H1 (cell line): ENCODE measurements at regions not wholly inside any gene's neighbourhood (a gene's known extent, or its start where the extent isn't known, plus 50 kb on each side); places are given as distances from the start of the nearest gene placed in this dataset.

Source experiments
- CTCF ChIA-PET: fragments of 300-600 bp; sonication (Branson Sonifier 250); formaldehyde crosslinking; loops from one replicate; lab custom pipeline; 2021; ENCODE audit not compliant: partially characterized antibody; lab: Charles Lee
- POLR2A ChIA-PET: fragments of 300-600 bp; sonication (Branson Sonifier 250); formaldehyde crosslinking; loops from one replicate; lab custom pipeline; 2021; ENCODE audit warnings: inconsistent platforms; ENCODE audit not compliant: partially characterized antibody; lab: Charles Lee
- DNase-seq, 2 experiments: peaks; one replicate each; pipeline versions ENCODE4 v3.0.0 to v3.0.0-alpha.2; 2010 to 2022; ENCODE audit warnings: low spot score in 2 of 2, low read depth in 1 of 2, mixed read lengths in 1 of 2
- FAIRE-seq: peaks from 2 replicates; lab custom pipeline; 2011; peaks lifted over from hg19 to GRCh38; lab: Jason Lieb, UNC
- H2AFZ ChIP-seq: 2 replicates; pipeline ENCODE4 v1.8.1; 2012; ENCODE audit warnings: low read length, inconsistent platforms
- H2AK5ac ChIP-seq: 2 replicates; pipeline ENCODE4 v1.6.1; 2013; ENCODE audit warnings: low read depth, low read length
- H2BK120ac ChIP-seq: replicated peaks from 2 replicates; pipeline ENCODE3; 2013; ENCODE audit warnings: low read depth, low read length, inconsistent platforms
- H2BK12ac ChIP-seq: 2 replicates; pipeline ENCODE4 v1.6.1; 2013; ENCODE audit warnings: low read depth, low read length
- H2BK15ac ChIP-seq: 2 replicates; pipeline ENCODE4 v1.6.1; 2013; ENCODE audit warnings: low read length
- H2BK20ac ChIP-seq: 2 replicates; pipeline ENCODE4 v1.6.1; 2013; ENCODE audit warnings: low read length
- H2BK5ac ChIP-seq: 2 replicates; pipeline ENCODE4 v1.6.1; 2013; ENCODE audit warnings: low read depth, low read length
- H3K14ac ChIP-seq: 2 replicates; pipeline ENCODE4 v1.6.1; 2013; ENCODE audit warnings: inconsistent platforms; ENCODE audit not compliant: insufficient read length
- H3K18ac ChIP-seq: 2 replicates; pipeline ENCODE4 v1.6.1; 2013; ENCODE audit warnings: low read length; ENCODE audit errors: extremely low read depth
- H3K23ac ChIP-seq: 2 replicates; pipeline ENCODE4 v1.6.1; 2013; ENCODE audit warnings: inconsistent platforms; ENCODE audit not compliant: insufficient read length
- H3K23me2 ChIP-seq: 2 replicates; pipeline ENCODE4 v1.6.1; 2013; ENCODE audit warnings: low read depth, low read length
- H3K27ac ChIP-seq: 2 replicates; pipeline ENCODE4 v1.6.1; 2011; ENCODE audit warnings: low read depth, low read length, inconsistent platforms
- H3K27me3 ChIP-seq, 4 experiments: replicated peaks in 1 of 4; 1 replicate in 1 of 4; 2 replicates in 3 of 4; pipeline versions ENCODE4 v1.6.1 to v1.8.1; 2011 to 2013; ENCODE audit warnings: low read length in 3 of 4, mild to moderate bottlenecking in 3 of 4, inconsistent platforms in 2 of 4, mixed read lengths in 2 of 4, moderate library complexity in 1 of 4; ENCODE audit not compliant: control insufficient read depth in 3 of 4, insufficient read depth in 3 of 4; ENCODE audit errors: extremely low read depth in 1 of 4
- H3K36me3 ChIP-seq, 4 experiments: 2 replicates each; pipeline versions ENCODE4 v1.6.1 to v1.8.1; 2011 to 2013; ENCODE audit warnings: mild to moderate bottlenecking in 4 of 4, low read length in 3 of 4, moderate library complexity in 2 of 4, control low read depth in 1 of 4, inconsistent platforms in 1 of 4; ENCODE audit not compliant: insufficient read depth in 4 of 4, control insufficient read depth in 2 of 4
- H3K4ac ChIP-seq: replicated peaks from 2 replicates; pipeline ENCODE3; 2013; ENCODE audit warnings: low read length, low read depth, mixed read lengths, inconsistent platforms; ENCODE audit not compliant: insufficient read length
- H3K4me1 ChIP-seq, 4 experiments: replicated peaks in 1 of 4; 1 replicate in 1 of 4; 2 replicates in 3 of 4; pipeline versions ENCODE4 v1.6.1 to v1.8.1; 2011 to 2013; ENCODE audit warnings: low read length in 3 of 4, inconsistent platforms in 2 of 4, mixed read lengths in 1 of 4; ENCODE audit not compliant: insufficient read depth in 4 of 4, control insufficient read depth in 3 of 4
- H3K4me2 ChIP-seq, 2 experiments: 2 replicates each; pipeline versions ENCODE4 v1.6.1 to v1.8.1; 2011 to 2013; ENCODE audit warnings: low read depth in 2 of 2, low read length in 2 of 2, control low read depth in 1 of 2, inconsistent platforms in 1 of 2, mild to moderate bottlenecking in 1 of 2; ENCODE audit not compliant: insufficient read depth in 1 of 2
- H3K4me3 ChIP-seq, 4 experiments: fragments of 200-600, 300-600 bp in 1 of 4; sonication (generic), shearing (Covaris generic), sonication (Bioruptor Twin) in 1 of 4; 2 replicates each; pipeline versions ENCODE4 v1.5.1 to v1.8.1; 2011 to 2016; ENCODE audit warnings: low read length in 4 of 4, low read depth in 3 of 4, control low read depth in 2 of 4, inconsistent platforms in 2 of 4, mild to moderate bottlenecking in 2 of 4, mixed read lengths in 1 of 4, moderate library complexity in 1 of 4; ENCODE audit not compliant: insufficient read depth in 2 of 4; ENCODE audit errors: extremely low read depth in 1 of 4
- H3K56ac ChIP-seq: replicated peaks from 2 replicates; pipeline ENCODE3; 2013; ENCODE audit warnings: low read depth, mild to moderate bottlenecking, mixed read lengths, low read length, inconsistent platforms; ENCODE audit not compliant: insufficient read length
- H3K79me1 ChIP-seq: 2 replicates; pipeline ENCODE4 v1.6.1; 2013; ENCODE audit warnings: low read depth, low read length, control low read depth
- H3K79me2 ChIP-seq, 2 experiments: 2 replicates each; pipeline versions ENCODE4 v1.6.1 to v1.8.1; 2012 to 2013; ENCODE audit warnings: low read length in 2 of 2, mild to moderate bottlenecking in 2 of 2, inconsistent platforms in 1 of 2; ENCODE audit not compliant: insufficient read depth in 2 of 2, control insufficient read depth in 1 of 2
- H3K9ac ChIP-seq, 4 experiments: replicated peaks in 1 of 4; 1 replicate in 1 of 4; 2 replicates in 3 of 4; pipeline versions ENCODE4 v1.6.1 to v1.8.1; 2011 to 2013; ENCODE audit warnings: low read depth in 3 of 4, low read length in 3 of 4, control low read depth in 2 of 4, mild to moderate bottlenecking in 2 of 4, moderate library complexity in 2 of 4, inconsistent platforms in 1 of 4; ENCODE audit errors: extremely low read depth in 1 of 4
- H3K9me3 ChIP-seq, 2 experiments: 2 replicates each; pipeline versions ENCODE4 v1.6.1 to v1.8.1; 2012 to 2013; ENCODE audit warnings: mild to moderate bottlenecking in 2 of 2, moderate library complexity in 2 of 2, control low read depth in 1 of 2, inconsistent platforms in 1 of 2, low read depth in 1 of 2, low read length in 1 of 2, mixed read lengths in 1 of 2; ENCODE audit not compliant: insufficient read depth in 2 of 2
- H4K20me1 ChIP-seq, 2 experiments: replicated peaks in 1 of 2; 2 replicates each; pipeline versions ENCODE3 to v1.8.1; 2011 to 2013; ENCODE audit warnings: inconsistent platforms in 2 of 2, low read length in 2 of 2, mild to moderate bottlenecking in 1 of 2; ENCODE audit not compliant: insufficient read depth in 2 of 2, control insufficient read depth in 1 of 2
- H4K5ac ChIP-seq: 2 replicates; pipeline ENCODE4 v1.6.1; 2013; ENCODE audit warnings: low read length, low read depth, mixed read lengths, inconsistent platforms; ENCODE audit not compliant: insufficient read length
- H4K8ac ChIP-seq: 2 replicates; pipeline ENCODE4 v1.8.0; 2013; ENCODE audit warnings: mild to moderate bottlenecking, moderate library complexity, low read length, inconsistent platforms; ENCODE audit not compliant: insufficient read depth; ENCODE audit errors: extremely low read depth
- H4K91ac ChIP-seq: replicated peaks from 2 replicates; pipeline ENCODE3; 2013; ENCODE audit warnings: low read length, mixed read lengths, inconsistent platforms; ENCODE audit not compliant: insufficient read length
- CBX5 ChIP-seq: fragments of 300-800, 300-1000 bp; sonication (generic); IDR thresholded peaks from 2 replicates; pipeline ENCODE4 v1.7.1; 2016; ENCODE audit warnings: antibody characterized with exemption, low read length, low read depth
- SIX5 ChIP-seq: IDR thresholded peaks from 2 replicates; pipeline ENCODE4 v1.6.1; 2011; ENCODE audit warnings: mild to moderate bottlenecking, low read depth, low read length
- WGBS, 2 experiments: shearing (Covaris generic) in 1 of 2; methylation state at CpG; one replicate each; pipeline versions ENCODE4 v1.1.6 to v1.1.7; 2013 to 2015; ENCODE audit warnings: low lambda C conversion rate in 2 of 2, mixed read lengths in 2 of 2, inconsistent platforms in 1 of 2, low coverage in 1 of 2, missing lambda C conversion rate in 1 of 2; ENCODE audit not compliant: insufficient replicate concordance in 2 of 2, insufficient coverage in 1 of 2, insufficient read length in 1 of 2; ENCODE audit errors: extremely low coverage in 1 of 2, missing lambda C conversion rate in 1 of 2; 5-methylcytosine and 5-hydroxymethylcytosine counted together

GRCh38 chr6:168724033-168724432 is 283.0 kb downstream of the SMOC2 start:
- Histone ChIP-seq H3K27ac (no peak overlapping the region), H3K18ac (no peak overlapping the region), H3K4me1 (no peaks in the 10 kb centered on the region), H3K23me2 (no peaks in the 10 kb centered on the region), H2AK5ac (no peak overlapping the region), H3K9me3 (peaks cover 26 to 37% of the 10 kb centered on the region in 2 experiments), H2BK120ac (no peak overlapping the region), H3K9ac (no peak overlapping the region), H2BK5ac (no peak overlapping the region), H2BK15ac (no peak overlapping the region), H3K27me3 (no peaks in the 10 kb centered on the region), H3K14ac (no peak overlapping the region), H4K91ac (no peak overlapping the region), H4K20me1 (no peaks in the 10 kb centered on the region), H4K8ac (no peak overlapping the region), H3K79me1 (no peaks in the 10 kb centered on the region), H2BK12ac (no peak overlapping the region), H3K4me3 (peak overlapping the region in 1 of 4 experiments; percentile 19; a peak in 1 of 8 replicates), H3K36me3 (no peaks in the 10 kb centered on the region), H2AFZ (no peak overlapping the region), H4K5ac (no peak overlapping the region), H3K79me2 (no peaks in the 10 kb centered on the region), H3K4ac (no peak overlapping the region), H2BK20ac (no peak overlapping the region), H3K56ac (no peak overlapping the region), H3K23ac (no peak overlapping the region), H3K4me2 (no peak overlapping the region)
- ChIA-PET CTCF (interaction anchor here (1.1 to 4.3 kb wide), 2 partner anchors 12 to 353 kb away, joined by 3 to 43 read pairs; no protein-coding TSS in a partner anchor), POLR2A (no interaction called here)
- TF ChIP-seq SIX5 (no peak), CBX5 (0 out of 2 replicates have a peak, but pooled peaks have one; percentile 93)
- WGBS, 2 experiments, result 63% methylated on average over 1 of the region's 1 CpG; no CpG with 5 or more reads in 1 of the 2 experiments
- FAIRE-seq (no peak), DNase-seq (no peak)
